Activated naive CD8-positive, alpha-beta T cell treated with anti-CD3 and anti-CD28 coated beads for 36 hours (primary cell): ENCODE measurements at regions not wholly inside any gene's neighbourhood (a gene's known extent, or its start where the extent isn't known, plus 50 kb on each side); places are given as distances from the start of the nearest gene placed in this dataset.
"Not testable (repeated sequence)": the region's sequence is repeated elsewhere in the genome, so short reads cannot be mapped to it uniquely, and the experiment has no call there.

Experiments used
- DNase-seq: peaks from one replicate; pipeline ENCODE4 v3.0.0; 2021
- H3K27ac Mint-ChIP-seq: one replicate; pipeline ENCODE4 v1.8.0; 2022; ENCODE audit warnings: mild to moderate bottlenecking, moderate library complexity, mixed read lengths
- H3K27me3 Mint-ChIP-seq: one replicate; pipeline ENCODE4 v1.8.0; 2022; ENCODE audit warnings: mild to moderate bottlenecking, mixed read lengths
- H3K36me3 Mint-ChIP-seq: one replicate; pipeline ENCODE4 v1.8.0; 2021; ENCODE audit warnings: mild to moderate bottlenecking, mixed read lengths
- H3K4me1 Mint-ChIP-seq: one replicate; pipeline ENCODE4 v1.8.0; 2021; ENCODE audit warnings: mixed read lengths
- H3K4me3 Mint-ChIP-seq: one replicate; pipeline ENCODE4 v1.8.0; 2022; ENCODE audit warnings: mild to moderate bottlenecking, moderate library complexity, mixed read lengths
- H3K9me3 Mint-ChIP-seq: one replicate; pipeline ENCODE4 v1.8.0; 2022; ENCODE audit warnings: mixed read lengths

DNA sequence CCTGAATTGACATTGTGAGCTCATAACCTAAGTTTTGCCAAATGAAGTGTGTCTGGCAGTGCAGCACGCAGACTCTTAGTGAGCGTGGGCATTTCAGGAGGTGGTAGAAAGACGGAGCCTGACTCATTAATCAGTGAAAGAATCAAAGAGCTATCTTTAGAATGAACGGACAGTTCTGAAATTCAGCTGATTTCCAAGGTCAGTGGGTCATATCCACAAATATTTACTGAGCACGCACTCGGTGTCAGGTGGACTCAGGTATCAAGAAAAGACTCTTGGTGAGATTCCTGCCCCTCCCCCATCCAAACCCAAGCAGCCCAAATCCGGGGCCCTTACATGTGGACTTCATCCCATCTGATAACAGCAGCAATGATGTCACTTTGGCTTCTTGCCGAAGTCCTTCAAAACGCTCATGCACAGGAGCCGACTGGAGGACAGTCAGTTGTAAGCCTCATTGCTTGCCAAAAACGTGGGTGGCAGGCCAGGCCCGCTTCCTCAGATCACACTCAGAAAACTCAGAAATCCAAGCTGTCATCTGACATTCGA lies 185.8 kb downstream of the HS3ST3A1 start:
- H3K4me1 Mint-ChIP-seq = no peaks in the 10 kb centered on the region
- H3K27me3 Mint-ChIP-seq = peaks cover 12% of the 10 kb centered on the region
- H3K27ac Mint-ChIP-seq = no peak overlapping the region
- H3K4me3 Mint-ChIP-seq = no peak overlapping the region
- DNase-seq = no peak
- peaks cover 1% of the 10 kb centered on the region for H3K9me3 Mint-ChIP-seq
- no peaks in the 10 kb centered on the region for H3K36me3 Mint-ChIP-seq

DNA sequence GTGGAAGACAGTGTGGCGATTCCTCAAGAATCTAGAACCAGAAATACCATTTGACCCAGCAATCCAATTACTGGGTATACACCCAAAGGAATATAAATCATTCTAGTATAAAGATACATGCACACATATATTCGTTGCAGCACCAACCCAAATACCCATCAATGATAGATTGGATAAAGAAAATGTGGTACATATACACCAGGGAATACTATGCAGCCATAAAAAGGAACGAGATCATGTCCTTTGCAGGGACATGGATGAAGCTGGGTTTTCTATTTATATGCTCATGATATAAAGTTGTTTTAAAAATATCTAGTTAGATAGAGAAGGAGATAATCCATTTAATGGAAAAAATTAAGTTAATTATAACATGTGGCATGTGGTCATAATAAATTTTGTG lies 186.5 kb downstream of the HS3ST3A1 start:
- not testable (repeated sequence) for DNase-seq, H3K9me3 Mint-ChIP-seq, H3K27me3 Mint-ChIP-seq, H3K4me3 Mint-ChIP-seq, H3K4me1 Mint-ChIP-seq, H3K27ac Mint-ChIP-seq, H3K36me3 Mint-ChIP-seq

DNA sequence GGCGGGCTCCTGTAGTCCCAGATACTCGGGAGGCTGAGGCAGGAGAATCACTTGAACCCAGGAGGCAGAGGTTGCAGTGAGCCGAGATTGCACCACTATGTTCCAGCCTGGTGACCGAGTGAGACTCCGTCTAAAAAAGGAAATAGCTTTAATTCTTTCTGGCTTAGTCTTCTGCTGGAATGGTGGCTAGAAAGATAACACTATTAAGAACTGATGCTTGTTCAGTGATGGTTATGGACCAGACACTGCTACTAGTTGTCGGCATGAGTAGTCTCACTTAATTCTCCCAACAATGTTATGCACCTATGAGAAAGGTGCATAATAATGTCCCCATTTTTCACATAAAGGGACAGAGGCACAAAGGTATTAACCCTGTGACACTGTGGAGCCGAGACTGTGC lies 188.7 kb downstream of the HS3ST3A1 start:
- H3K9me3 Mint-ChIP-seq = no peaks in the 10 kb centered on the region
- H3K4me1 Mint-ChIP-seq = no peaks in the 10 kb centered on the region
- H3K27ac Mint-ChIP-seq = no peak overlapping the region
- H3K36me3 Mint-ChIP-seq = no peaks in the 10 kb centered on the region
- H3K4me3 Mint-ChIP-seq = no peak overlapping the region
- DNase-seq = no peak
- H3K27me3 Mint-ChIP-seq = peaks cover 10% of the 10 kb centered on the region

DNA sequence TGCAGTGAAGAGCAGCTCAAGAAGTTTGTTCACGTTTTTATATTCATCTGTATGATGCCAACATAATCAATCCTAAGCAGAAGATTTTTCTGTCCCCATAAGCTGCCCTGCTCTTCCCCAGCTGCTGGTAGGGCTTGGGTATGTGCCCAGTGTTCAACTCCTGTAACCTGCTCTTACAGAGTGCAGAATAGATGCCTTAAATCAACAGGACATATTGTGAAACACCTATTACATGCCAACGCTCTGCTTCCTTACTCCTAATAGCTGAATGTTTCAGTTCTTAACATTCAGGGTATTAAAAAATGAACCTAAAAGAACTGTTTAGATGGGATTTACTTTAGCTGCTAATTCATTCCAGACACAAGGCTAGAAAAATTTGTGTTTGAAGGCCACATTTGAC lies 190.9 kb downstream of the HS3ST3A1 start:
- no peak for DNase-seq
- Mint-ChIP-seq H3K4me3 (no peak overlapping the region), H3K27me3 (peaks cover 10% of the 10 kb centered on the region), H3K27ac (no peak overlapping the region), H3K36me3 (no peaks in the 10 kb centered on the region), H3K9me3 (no peaks in the 10 kb centered on the region), H3K4me1 (no peaks in the 10 kb centered on the region)

DNA sequence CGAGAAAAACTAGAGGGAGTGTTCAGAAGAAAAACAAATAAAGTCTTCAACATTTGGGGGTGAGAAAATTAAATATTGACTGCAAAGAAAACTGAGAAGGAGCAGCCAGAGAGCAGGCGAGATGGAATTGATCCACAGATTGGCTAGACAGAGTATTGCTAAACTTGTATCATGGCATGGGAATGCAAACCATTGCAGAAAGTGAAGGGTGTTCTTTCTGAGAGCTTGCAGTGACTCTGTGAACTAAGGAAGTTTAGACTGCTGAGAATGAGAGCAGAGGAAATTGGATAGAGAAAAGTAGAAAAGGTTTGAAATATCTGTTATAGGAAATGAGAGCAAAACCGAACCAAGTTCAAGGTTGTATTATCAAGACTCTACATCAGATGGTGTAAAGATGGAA lies 191.5 kb downstream of the HS3ST3A1 start:
- peaks cover 4% of the 10 kb centered on the region for H3K27me3 Mint-ChIP-seq
- DNase-seq = no peak
- no peaks in the 10 kb centered on the region for H3K36me3 Mint-ChIP-seq
- no peaks in the 10 kb centered on the region for H3K9me3 Mint-ChIP-seq
- no peaks in the 10 kb centered on the region for H3K4me1 Mint-ChIP-seq
- H3K4me3 Mint-ChIP-seq = no peak overlapping the region
- H3K27ac Mint-ChIP-seq = no peak overlapping the region

DNA sequence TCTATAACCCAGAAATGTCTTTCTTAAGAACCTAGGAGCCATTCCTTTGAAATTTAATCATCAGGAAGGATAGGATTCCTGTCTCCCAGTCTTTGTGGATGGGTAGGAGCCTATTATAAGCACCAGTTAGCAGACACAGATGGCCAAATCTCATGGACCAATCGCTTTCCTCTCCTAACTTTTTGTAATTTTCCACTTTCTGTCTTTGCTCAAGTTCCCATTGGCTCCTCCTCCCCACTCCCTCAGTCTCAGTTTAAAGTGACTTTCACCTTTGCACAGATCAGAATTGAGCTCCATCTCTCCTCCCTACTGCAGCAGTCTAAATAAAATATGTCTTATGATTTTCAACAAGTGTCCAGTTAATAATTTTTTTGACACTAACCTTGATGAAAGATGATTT lies 192.3 kb downstream of the HS3ST3A1 start:
- DNase-seq = no peak
- Mint-ChIP-seq H3K27me3 (peaks cover 4% of the 10 kb centered on the region), H3K36me3 (no peaks in the 10 kb centered on the region), H3K27ac (no peak overlapping the region), H3K4me3 (no peak overlapping the region), H3K9me3 (no peaks in the 10 kb centered on the region), H3K4me1 (no peaks in the 10 kb centered on the region)

DNA sequence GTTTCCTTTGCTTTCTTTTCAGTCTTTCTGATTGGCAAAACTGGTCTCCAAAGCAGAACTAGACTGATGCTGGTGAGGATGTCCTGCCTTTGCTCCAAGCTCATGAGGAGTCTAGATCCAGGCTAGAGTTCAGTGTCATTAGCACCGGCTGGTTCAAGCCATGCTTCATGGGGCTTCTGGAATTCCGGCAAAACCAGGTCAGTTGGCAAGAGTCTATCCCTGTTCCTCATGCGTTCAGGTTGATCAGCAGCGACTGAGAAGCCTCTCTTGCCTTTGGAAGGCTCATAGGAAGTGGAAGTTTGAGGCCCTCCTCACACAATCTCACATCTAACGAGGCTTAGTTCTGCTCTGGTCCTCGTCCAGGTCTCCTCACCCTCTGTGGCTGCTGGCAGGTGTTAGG lies 194.3 kb downstream of the HS3ST3A1 start:
- Mint-ChIP-seq H3K4me1 (no peaks in the 10 kb centered on the region), H3K36me3 (no peaks in the 10 kb centered on the region), H3K9me3 (no peaks in the 10 kb centered on the region), H3K4me3 (no peak overlapping the region), H3K27me3 (peaks cover 4% of the 10 kb centered on the region), H3K27ac (no peak overlapping the region)
- no peak for DNase-seq

DNA sequence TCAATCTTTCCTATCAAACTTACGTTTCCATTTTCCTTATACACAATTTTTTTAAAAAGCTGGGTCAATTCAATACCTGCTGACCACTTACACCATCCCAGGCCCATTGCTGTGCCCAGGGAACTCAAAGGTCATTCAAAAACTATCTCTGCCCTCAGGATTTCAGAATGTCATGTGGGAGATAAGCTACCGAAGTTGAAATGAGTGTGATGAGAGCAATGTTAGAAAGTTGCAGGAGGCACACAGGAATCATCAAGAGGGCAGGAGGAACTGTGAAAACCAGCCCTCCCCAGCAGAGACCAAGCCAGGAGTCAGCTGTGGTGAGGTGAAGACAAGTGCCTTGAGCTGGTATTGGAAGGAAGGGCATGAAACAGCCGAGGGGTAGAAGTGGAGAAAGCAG lies 195.9 kb downstream of the HS3ST3A1 start:
- Mint-ChIP-seq H3K27ac (no peak overlapping the region), H3K36me3 (no peaks in the 10 kb centered on the region), H3K4me1 (no peaks in the 10 kb centered on the region), H3K4me3 (no peak overlapping the region), H3K9me3 (no peaks in the 10 kb centered on the region), H3K27me3 (peaks cover 4% of the 10 kb centered on the region)
- DNase-seq = no peak

DNA sequence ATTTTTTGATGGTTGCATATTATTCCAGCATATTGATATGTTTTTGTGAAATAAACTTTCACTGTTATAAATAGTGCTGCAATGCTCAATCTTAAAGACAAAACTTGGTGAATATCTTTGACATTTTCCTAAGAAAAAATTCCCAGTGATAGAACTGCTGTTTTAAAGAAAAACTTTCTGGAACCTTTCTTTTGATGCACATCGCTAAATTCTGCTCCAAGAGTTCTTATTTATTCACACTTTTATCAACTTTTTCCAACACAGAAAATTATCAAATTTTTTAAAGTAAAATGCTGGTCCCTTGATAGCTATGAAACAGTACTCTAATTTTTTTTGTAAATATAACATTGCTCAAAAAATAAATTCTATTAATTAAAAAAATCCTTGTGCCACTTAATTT lies 196.6 kb downstream of the HS3ST3A1 start:
- DNase-seq = no peak
- no peak overlapping the region for H3K27ac Mint-ChIP-seq
- no peaks in the 10 kb centered on the region for H3K9me3 Mint-ChIP-seq
- no peak overlapping the region for H3K4me3 Mint-ChIP-seq
- H3K36me3 Mint-ChIP-seq = no peaks in the 10 kb centered on the region
- peaks cover 10% of the 10 kb centered on the region for H3K27me3 Mint-ChIP-seq
- no peaks in the 10 kb centered on the region for H3K4me1 Mint-ChIP-seq

DNA sequence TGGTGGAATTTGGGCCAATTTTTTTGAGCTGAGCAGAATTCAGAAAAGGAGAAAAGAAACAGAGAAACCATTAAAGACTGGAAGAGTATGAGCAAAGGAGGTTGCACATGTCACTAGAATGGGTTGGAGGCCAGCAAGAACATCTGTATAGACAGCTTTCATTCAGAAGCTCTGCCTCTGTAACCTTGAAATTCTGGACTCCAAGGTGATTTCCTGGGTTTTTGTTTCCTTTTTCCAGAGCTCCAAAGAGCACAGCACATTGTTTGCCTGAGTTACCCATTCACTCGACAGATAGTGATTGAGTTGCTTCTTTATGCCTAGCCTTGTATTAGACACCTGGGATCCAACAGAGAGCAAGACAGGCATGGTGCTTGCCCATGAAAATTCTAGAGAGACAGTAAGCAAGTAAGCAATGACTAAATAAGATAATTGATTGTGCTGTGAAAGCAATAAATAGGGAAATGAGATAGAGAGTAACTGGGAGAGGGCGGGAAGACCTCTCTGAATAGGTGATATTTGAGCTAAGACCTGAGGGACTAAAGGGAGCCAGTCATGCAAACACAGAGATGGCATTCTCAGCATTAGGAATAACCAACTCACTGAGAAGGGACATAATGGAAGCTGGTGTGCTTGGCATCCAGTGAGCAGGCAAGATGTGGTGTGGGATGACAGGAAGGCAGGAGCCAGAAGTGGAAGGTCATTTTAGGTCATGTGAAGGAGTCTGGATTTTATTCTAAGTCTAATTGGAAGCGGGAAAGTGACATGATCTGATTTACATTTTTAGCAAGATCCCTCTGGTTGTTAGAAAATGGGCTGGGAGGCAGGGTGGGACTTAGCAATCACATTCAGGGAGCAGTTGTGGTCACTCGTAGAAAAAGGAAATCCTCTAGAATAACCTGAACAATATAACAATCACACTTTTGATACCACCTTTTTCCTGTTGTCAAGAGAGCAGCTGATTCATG lies 197.5 kb downstream of the HS3ST3A1 start:
- Mint-ChIP-seq H3K27ac (no peak overlapping the region), H3K27me3 (peaks cover 12% of the 10 kb centered on the region), H3K4me3 (no peak overlapping the region), H3K36me3 (no peaks in the 10 kb centered on the region), H3K4me1 (no peaks in the 10 kb centered on the region), H3K9me3 (no peaks in the 10 kb centered on the region)
- DNase-seq = no peak

DNA sequence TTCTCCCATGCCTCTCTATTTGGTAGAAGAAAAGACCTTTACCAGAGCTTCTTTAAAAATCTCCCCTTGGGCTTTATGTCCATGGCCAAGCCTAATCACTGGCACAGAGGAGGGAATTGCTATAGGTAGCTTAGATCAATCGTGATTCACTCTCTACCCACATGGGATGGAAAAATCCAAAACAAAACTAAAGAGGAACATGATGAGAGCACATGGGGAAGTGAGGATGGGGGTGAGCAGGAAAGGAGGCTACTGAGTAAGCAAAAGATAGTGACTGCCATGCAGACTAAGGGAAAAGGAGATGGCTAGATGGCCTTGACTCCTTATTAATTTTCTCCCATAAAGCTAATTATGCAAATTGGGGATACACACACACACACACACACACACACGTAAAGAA lies 201.2 kb downstream of the HS3ST3A1 start:
- no peak overlapping the region for H3K4me3 Mint-ChIP-seq
- no peaks in the 10 kb centered on the region for H3K36me3 Mint-ChIP-seq
- no peak overlapping the region for H3K27ac Mint-ChIP-seq
- no peak for DNase-seq
- H3K27me3 Mint-ChIP-seq = peaks cover 17% of the 10 kb centered on the region
- H3K4me1 Mint-ChIP-seq = no peaks in the 10 kb centered on the region
- H3K9me3 Mint-ChIP-seq = no peaks in the 10 kb centered on the region

DNA sequence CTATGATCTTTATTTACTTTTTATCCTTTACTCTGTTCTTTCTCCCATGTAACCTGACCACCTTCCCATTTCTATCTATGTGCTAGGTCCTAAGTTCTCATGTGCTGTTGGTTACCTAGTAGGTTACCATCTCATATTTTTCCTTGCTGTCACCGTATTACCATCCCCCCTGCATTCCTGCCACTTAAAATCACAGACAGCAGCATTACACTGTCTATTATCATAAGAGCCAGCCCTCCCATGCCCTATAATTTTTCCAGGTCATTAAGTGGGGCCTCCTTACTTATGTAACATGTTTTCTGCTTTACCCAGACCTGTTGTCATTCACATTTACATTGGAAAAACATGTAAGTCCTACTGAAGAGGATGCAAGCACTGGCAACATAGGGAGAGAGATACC lies 202.9 kb downstream of the HS3ST3A1 start:
- DNase-seq = no peak
- H3K4me3 Mint-ChIP-seq = no peak overlapping the region
- no peak overlapping the region for H3K27ac Mint-ChIP-seq
- no peaks in the 10 kb centered on the region for H3K4me1 Mint-ChIP-seq
- H3K27me3 Mint-ChIP-seq = peaks cover 17% of the 10 kb centered on the region
- H3K36me3 Mint-ChIP-seq = no peaks in the 10 kb centered on the region
- H3K9me3 Mint-ChIP-seq = no peaks in the 10 kb centered on the region

DNA sequence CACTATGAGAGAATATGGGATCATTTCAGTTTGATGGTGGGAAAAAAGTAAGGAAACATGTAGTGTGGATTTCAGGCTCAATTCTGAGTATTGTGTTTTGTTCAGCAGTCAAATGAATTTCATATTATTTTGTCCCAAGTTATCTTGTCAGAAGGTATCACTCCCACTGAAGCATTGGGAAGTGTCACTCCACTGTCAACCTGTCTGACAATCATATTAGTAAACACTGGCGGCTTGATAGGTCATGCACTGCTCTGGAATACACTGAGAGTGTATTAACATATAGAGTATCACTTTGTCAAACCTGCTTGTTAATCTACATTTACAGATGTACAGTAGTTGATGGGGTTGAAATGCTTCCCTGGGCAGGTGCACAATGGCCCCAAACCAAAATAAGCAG lies 203.6 kb downstream of the HS3ST3A1 start:
- Mint-ChIP-seq H3K9me3 (no peaks in the 10 kb centered on the region), H3K4me3 (no peak overlapping the region), H3K27me3 (peaks cover 15% of the 10 kb centered on the region), H3K4me1 (no peaks in the 10 kb centered on the region), H3K36me3 (no peaks in the 10 kb centered on the region), H3K27ac (no peak overlapping the region)
- no peak for DNase-seq

DNA sequence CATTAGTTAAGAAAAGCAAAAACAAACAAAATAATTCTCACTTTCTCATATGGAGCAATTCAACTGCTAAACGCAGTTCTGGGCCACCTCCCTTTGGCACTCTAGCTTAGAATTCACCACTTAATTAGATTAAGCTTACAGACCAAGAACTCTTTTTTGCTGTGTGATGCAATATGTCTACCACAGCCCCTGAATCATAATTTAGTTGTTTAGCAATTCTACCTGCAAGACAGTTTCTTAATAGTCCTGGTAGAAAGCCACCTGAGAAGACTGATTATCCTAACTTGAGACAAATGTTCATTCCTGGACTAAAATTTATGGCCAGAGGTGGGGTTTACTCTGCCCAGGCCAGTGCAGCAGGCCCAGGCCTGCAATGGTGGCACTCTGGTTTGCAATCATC lies 205.9 kb downstream of the HS3ST3A1 start:
- no peaks in the 10 kb centered on the region for H3K4me1 Mint-ChIP-seq
- no peak overlapping the region for H3K27ac Mint-ChIP-seq
- DNase-seq = no peak
- H3K4me3 Mint-ChIP-seq = no peak overlapping the region
- H3K27me3 Mint-ChIP-seq = peaks cover 12% of the 10 kb centered on the region
- no peaks in the 10 kb centered on the region for H3K36me3 Mint-ChIP-seq
- H3K9me3 Mint-ChIP-seq = no peaks in the 10 kb centered on the region

DNA sequence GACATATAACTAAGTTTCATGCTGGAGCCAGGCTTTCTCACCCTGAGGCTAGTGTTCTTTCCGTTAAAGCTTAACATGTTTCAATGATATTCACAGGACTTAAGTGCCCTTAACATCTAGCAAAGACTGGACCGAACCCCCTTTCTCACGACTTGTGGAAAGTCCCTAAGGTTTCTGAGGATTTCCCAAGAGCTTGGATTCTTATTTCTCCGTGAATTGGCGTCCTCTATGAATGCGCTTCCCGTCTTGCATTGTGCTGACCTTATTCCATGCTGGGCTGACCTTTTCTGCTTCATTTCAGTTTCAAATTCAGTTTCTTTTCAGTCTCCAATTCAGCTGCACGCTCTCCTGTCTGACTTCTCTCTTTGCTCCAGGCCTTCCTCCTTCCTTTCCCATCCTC lies 206.4 kb downstream of the HS3ST3A1 start:
- Mint-ChIP-seq H3K4me3 (no peak overlapping the region), H3K27ac (no peak overlapping the region), H3K4me1 (no peaks in the 10 kb centered on the region), H3K9me3 (no peaks in the 10 kb centered on the region), H3K36me3 (no peaks in the 10 kb centered on the region), H3K27me3 (peaks cover 9% of the 10 kb centered on the region)
- no peak for DNase-seq
